Smooth muscle cell (in vitro differentiated cells): ENCODE measurements at regions not wholly inside any gene's neighbourhood (a gene's known extent, or its start where the extent isn't known, plus 50 kb on each side); places are given as distances from the start of the nearest gene placed in this dataset.

ENCODE experiments used
- DNase-seq: peaks from one replicate; lab custom pipeline; 2025; ENCODE audit not compliant: unreplicated experiment; lab: John Stamatoyannopoulos, UW
- H2AFZ ChIP-seq: fragments of 200-600 bp; sonication (generic); 2 replicates; pipeline ENCODE4 v1.6.0; 2016; ENCODE audit warnings: antibody characterized with exemption, low read depth, mild to moderate bottlenecking
- H3F3A ChIP-seq: fragments of 200-600 bp; sonication (generic); 2 replicates; pipeline ENCODE4 v1.6.0; 2017; ENCODE audit warnings: antibody characterized with exemption, low read depth
- H3K27ac ChIP-seq: fragments of 200-600 bp; sonication (generic); 2 replicates; pipeline ENCODE4 v1.5.1; 2016; ENCODE audit warnings: low read depth, mild to moderate bottlenecking
- H3K27me3 ChIP-seq: fragments of 200-600 bp; sonication (generic); 2 replicates; pipeline ENCODE4 v1.6.1; 2016; ENCODE audit warnings: low read depth, mild to moderate bottlenecking
- H3K36me3 ChIP-seq: fragments of 200-600 bp; sonication (generic); 2 replicates; pipeline ENCODE4 v1.5.1; 2016; ENCODE audit warnings: low read depth
- H3K4me1 ChIP-seq: fragments of 200-600 bp; sonication (generic); 2 replicates; pipeline ENCODE4 v1.5.1; 2016; ENCODE audit warnings: low read depth
- H3K4me2 ChIP-seq: fragments of 200-600 bp; sonication (generic); 2 replicates; pipeline ENCODE4 v1.6.0; 2016; ENCODE audit warnings: mild to moderate bottlenecking
- H3K4me3 ChIP-seq: fragments of 200-600 bp; sonication (generic); 2 replicates; pipeline ENCODE4 v1.5.1; 2016; ENCODE audit warnings: mild to moderate bottlenecking
- H3K79me2 ChIP-seq: fragments of 200-600 bp; sonication (generic); 2 replicates; pipeline ENCODE4 v1.6.0; 2016; ENCODE audit warnings: low read depth, mild to moderate bottlenecking
- H3K9ac ChIP-seq: fragments of 200-600 bp; sonication (generic); 2 replicates; pipeline ENCODE4 v1.6.0; 2016; ENCODE audit warnings: low read depth
- H3K9me3 ChIP-seq: fragments of 200-600 bp; sonication (generic); replicated peaks from 2 replicates; pipeline ENCODE4 v1.5.1; 2016; ENCODE audit warnings: low read depth
- H4K20me1 ChIP-seq: fragments of 200-600 bp; sonication (generic); 2 replicates; pipeline ENCODE4 v1.6.0; 2016; ENCODE audit warnings: low read depth
- WGBS: methylation state at CpG from one replicate; pipeline ENCODE4 v1.1.7; 2016; ENCODE audit warnings: low lambda C conversion rate; 5-methylcytosine and 5-hydroxymethylcytosine counted together
- TF ChIP-seq, protein P1 (sequence below): fragments of 200-600 bp; sonication (generic); IDR thresholded peaks from 2 replicates; pipeline ENCODE4 v1.5.1; 2017; ENCODE audit warnings: borderline replicate concordance, mild to moderate bottlenecking, antibody characterized with exemption; ENCODE audit not compliant: insufficient read depth, poor library complexity, severe bottlenecking

DNA sequence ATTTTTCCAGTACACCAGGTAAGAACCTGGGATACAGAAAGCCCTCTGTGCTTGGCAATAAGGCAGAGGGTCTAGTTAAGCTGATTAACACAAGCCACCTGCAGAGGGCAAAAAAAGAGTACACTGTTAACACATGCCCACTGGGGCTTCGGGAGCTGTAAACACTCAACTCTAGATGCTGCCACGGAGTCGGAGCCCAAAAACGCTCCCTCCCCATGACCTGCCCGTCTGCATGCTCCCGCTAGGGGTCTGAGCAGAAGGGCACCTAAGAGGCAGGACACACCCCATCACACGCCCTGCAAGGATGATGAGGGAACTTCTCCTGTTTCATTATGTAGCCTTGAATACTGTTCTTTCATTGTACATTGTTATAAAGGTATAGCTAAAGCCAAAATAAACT is 715.6 kb upstream of the AADAT start:
- Histone ChIP-seq H3K9ac (no peak overlapping the region), H3K4me1 (no peaks in the 10 kb centered on the region), H3K27me3 (no peaks in the 10 kb centered on the region), H3K79me2 (no peaks in the 10 kb centered on the region), H2AFZ (no peak overlapping the region), H3F3A (no peaks in the 10 kb centered on the region), H3K27ac (no peak overlapping the region), H3K36me3 (no peaks in the 10 kb centered on the region), H3K4me3 (no peak overlapping the region), H3K4me2 (no peak overlapping the region), H3K9me3 (no peaks in the 10 kb centered on the region), H4K20me1 (no peaks in the 10 kb centered on the region)
- DNase-seq: no peak
- 86% methylated on average over 7 of the region's 7 CpGs for WGBS
- TF ChIP-seq, protein P1, sequence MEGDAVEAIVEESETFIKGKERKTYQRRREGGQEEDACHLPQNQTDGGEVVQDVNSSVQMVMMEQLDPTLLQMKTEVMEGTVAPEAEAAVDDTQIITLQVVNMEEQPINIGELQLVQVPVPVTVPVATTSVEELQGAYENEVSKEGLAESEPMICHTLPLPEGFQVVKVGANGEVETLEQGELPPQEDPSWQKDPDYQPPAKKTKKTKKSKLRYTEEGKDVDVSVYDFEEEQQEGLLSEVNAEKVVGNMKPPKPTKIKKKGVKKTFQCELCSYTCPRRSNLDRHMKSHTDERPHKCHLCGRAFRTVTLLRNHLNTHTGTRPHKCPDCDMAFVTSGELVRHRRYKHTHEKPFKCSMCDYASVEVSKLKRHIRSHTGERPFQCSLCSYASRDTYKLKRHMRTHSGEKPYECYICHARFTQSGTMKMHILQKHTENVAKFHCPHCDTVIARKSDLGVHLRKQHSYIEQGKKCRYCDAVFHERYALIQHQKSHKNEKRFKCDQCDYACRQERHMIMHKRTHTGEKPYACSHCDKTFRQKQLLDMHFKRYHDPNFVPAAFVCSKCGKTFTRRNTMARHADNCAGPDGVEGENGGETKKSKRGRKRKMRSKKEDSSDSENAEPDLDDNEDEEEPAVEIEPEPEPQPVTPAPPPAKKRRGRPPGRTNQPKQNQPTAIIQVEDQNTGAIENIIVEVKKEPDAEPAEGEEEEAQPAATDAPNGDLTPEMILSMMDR: no peak

- Histone ChIP-seq H3K36me3 (no peaks in the 10 kb centered on the region), H3K9ac (no peak overlapping the region), H3K27ac (no peak overlapping the region), H3K4me2 (no peak overlapping the region), H3K79me2 (no peaks in the 10 kb centered on the region), H4K20me1 (no peaks in the 10 kb centered on the region), H3K4me1 (no peaks in the 10 kb centered on the region), H3K9me3 (no peaks in the 10 kb centered on the region), H3K4me3 (no peak overlapping the region), H3F3A (no peaks in the 10 kb centered on the region), H3K27me3 (no peaks in the 10 kb centered on the region), H2AFZ (no peak overlapping the region)
- no peak for DNase-seq
- WGBS: 95% methylated on average over 11 of the region's 11 CpGs
- TF ChIP-seq, protein P1: no peak
Measured at GRCh38 chr4:170804930-170805329, 715.2 kb upstream of the AADAT start.

DNA sequence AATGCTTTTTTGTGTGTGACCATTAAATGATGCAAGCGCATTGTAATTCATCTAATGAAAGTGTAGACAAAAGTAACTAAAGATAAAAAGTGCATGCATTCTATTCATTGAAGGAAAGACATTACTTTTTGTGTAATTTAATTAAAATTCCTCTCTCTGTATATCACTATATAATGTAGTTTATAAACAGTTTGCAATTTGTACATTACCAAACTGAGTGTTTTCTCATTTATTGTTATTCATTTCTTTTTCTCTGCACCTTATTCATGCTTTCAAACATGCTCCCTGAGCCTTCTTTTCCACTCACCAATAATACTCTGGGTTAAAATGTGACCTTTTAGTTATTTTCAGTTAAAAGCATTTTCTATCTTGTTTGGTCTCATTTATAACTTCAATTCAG is 713.7 kb upstream of the AADAT start:
- Histone ChIP-seq H3K9ac (no peak overlapping the region), H3K4me2 (no peak overlapping the region), H2AFZ (no peak overlapping the region), H4K20me1 (no peaks in the 10 kb centered on the region), H3K79me2 (no peaks in the 10 kb centered on the region), H3K9me3 (no peaks in the 10 kb centered on the region), H3K4me3 (no peak overlapping the region), H3K36me3 (no peaks in the 10 kb centered on the region), H3K4me1 (no peaks in the 10 kb centered on the region), H3K27ac (no peak overlapping the region), H3K27me3 (no peaks in the 10 kb centered on the region), H3F3A (no peaks in the 10 kb centered on the region)
- TF ChIP-seq, protein P1: no peak
- WGBS: 95% methylated on average over 1 of the region's 1 CpG
- DNase-seq: no peak

GRCh38 chr4:170801771-170802170 is 712.0 kb upstream of the AADAT start:
- WGBS: 77% methylated on average over 3 of the region's 3 CpGs

More at GRCh38 chr4:170801771-170802170, 712.0 kb upstream of the AADAT start:
- H3K4me3 ChIP-seq: no peak overlapping the region
- H3K9ac ChIP-seq: no peak overlapping the region
- TF ChIP-seq, protein P1: no peak
- no peaks in the 10 kb centered on the region for H3K4me1 ChIP-seq
- no peaks in the 10 kb centered on the region for H4K20me1 ChIP-seq
- no peaks in the 10 kb centered on the region for H3F3A ChIP-seq
- H3K27me3 ChIP-seq: no peaks in the 10 kb centered on the region
- no peaks in the 10 kb centered on the region for H3K9me3 ChIP-seq
- H2AFZ ChIP-seq: no peak overlapping the region
- H3K36me3 ChIP-seq: no peaks in the 10 kb centered on the region
- no peak overlapping the region for H3K27ac ChIP-seq
- H3K4me2 ChIP-seq: no peak overlapping the region
- DNase-seq: no peak
- H3K79me2 ChIP-seq: no peaks in the 10 kb centered on the region
